GM19025 (cell line): ENCODE measurements at regions not wholly inside any gene's neighbourhood (a gene's known extent, or its start where the extent isn't known, plus 50 kb on each side); places are given as distances from the start of the nearest gene placed in this dataset.

Source experiments
- ATAC-seq: cut with Tn5 transposase; IDR thresholded peaks from one replicate; pipeline ENCODE4 v1.9.1; 2021; ENCODE audit warnings: mild to moderate bottlenecking, low read depth, moderate library complexity; ENCODE audit not compliant: unreplicated experiment

DNA sequence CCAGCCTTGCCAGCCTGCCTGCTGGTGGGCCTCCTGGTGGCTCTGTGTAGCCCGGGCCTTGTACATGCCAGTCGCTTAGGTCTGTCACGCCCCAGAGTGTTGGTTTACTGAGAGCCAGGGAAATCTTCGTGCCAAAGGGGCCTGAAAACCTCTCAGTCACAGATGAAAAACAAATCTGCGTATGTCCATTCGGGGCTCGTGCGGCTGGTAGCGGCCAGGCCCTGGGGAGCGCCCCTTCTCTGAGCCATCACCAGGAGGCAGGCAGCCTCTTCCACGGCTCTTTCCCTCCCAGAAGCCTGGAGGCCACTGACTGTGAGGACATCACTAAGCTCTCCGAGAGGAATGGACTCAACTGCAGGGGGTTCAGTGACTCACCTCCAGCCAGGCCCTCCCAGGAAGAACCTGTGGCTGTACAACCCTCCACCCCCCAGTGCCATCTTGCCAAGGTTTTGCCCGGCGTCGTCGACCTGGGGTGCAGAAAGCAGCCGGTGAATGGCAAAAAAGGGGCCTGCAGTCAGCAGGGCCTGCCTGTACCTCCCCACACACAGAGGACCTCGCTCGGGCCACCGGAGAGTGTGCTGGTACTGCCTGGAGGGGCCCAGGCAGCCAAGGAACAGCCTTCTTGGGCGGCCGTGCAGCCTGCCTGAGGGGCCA is 162.2 kb downstream of the BCOR start:
- no peak for ATAC-seq

DNA sequence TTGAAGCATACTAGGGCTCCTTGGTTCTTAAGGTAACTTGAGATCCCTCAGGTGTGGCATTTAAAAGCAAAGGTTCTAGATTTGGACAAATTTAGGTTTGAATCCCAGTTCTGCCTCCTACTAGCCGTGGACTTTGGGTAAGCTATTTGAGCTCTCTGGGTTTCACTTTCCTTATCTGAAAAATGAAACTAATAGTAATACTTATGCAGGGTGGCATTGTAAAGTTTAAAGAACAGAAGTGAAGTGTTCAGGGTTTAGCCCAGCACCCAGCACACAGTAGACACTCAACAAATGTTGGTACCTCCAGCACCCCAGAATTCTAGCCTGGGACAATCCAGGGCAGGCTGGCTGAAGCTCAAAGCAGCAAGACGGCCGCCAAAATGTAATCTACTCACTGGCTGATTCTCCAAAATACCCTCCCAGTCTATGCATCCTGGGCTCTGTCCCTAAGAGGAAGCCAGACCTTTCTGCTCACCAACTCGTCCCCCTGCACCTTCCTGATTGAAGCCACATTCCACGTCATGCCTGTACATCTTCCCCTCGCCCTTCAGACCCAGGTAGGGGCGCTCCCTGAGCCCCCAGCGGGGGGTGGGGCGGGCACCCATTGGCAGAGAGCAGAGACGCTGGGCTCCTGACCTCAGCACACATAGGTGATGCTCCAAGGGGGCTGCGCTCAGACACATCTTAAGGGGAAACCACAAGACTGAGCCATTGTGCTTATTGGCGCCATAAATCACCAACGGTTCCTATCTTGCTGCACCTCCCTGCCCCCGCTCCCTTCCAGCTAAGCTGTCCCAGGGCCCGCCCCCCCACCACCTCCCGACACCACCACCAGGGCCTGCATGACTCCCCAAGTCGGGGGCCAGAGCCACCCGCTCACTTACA is 160.6 kb downstream of the BCOR start:
- no peak for ATAC-seq

DNA sequence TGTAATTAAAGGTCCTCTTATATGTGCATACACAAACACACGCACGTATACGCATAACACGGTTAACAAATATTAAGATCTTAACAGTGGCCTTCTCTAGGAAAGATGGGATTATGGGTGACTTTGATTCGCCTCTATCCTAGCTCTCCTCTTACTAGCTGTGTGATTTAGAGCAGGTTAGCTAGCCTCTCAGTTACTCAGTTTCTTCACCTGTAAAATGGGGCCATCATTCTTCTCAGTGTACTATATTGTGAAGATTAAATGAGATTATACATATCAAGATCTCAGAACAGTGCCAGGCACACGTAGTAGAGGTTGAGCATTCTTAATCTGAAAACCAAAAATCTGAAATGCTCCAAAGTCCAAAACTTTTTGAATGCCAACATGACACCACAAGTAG is 159.3 kb downstream of the BCOR start:
- ATAC-seq: no peak

DNA sequence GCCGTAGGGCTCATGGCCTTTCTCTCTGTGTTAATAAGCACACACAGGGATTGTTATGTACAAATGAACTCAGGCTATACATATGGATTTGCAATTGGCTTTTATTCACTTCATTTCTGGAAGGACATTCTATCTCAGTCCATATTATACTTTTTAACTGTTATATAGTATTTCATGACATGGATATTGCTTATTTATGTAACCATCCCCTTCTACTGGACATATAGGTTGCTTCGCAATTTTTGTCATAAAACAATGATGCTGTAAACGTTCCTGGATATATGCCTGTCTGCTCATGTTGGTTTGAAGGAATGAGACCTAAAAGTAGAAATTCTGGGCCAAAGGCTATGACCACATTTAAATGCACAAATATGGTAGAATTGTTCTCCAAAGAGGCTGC is 158.1 kb downstream of the BCOR start:
- ATAC-seq: no peak

DNA sequence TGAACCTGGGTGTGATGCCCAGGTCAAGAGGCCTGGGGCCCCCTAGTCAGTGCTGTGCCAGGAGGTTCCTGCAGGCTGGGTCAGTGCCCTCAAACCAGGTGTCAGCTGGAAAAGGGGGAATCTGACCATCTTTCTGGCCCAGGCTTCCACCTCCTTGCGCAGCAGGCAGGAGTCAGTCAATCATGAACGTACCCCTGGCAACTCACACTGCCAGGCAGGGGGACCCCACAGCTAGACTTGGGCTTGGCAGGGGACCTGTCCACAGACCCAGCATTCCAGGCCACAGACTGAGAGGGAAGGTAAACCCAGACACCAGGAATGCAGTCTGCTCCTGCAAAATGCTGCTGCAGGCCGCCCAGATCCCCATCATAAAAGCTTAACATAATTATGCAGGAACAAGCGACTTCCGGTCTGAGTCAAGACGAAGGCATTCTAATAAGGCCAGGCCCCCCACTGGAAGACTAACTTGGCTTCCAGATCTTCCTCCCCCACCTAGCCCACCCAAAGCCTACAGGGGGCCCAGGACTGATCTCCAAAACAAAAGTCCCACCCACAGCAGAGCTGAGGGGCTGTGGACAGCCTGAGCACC is 156.3 kb downstream of the BCOR start:
- no peak for ATAC-seq

DNA sequence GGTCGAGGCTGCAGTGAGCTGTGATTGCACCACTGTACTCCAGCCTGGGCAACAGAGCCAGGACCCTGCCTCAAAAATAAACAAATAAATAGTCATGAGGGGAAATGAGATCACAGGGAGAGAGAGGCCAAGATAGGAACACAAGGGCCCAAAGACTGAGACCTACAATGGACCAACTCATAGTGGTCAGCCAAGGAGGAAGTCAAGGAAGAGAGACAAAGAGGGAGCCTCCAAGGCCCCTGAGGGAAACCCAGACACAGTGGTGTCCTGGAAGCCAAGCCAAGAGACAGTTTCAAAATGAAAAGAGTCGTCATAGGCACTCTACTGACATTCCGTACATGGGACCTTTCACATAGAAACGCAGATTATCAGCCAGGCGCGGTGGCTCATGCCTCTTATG is 153.3 kb downstream of the BCOR start:
- no peak for ATAC-seq

DNA sequence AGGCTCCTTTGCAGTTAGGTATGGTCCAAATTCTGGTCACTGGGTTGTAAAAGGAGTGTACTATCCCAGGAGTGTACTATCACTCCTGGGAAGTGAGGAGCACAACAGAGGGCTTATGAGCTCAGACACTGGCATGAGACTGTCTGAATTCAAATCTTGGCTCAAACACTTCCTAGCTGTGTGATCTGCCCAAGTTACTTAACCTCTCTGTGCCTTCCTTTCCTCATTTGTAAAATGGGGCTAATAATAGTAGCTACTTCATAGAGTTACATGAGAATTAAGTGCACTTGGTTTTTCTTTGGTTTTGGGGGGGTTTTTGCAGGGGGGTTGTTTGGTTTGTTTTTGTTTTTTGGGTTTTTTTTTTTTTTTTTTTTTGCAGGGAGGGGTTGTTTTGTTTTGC is 152.0 kb downstream of the BCOR start:
- ATAC-seq: no peak

DNA sequence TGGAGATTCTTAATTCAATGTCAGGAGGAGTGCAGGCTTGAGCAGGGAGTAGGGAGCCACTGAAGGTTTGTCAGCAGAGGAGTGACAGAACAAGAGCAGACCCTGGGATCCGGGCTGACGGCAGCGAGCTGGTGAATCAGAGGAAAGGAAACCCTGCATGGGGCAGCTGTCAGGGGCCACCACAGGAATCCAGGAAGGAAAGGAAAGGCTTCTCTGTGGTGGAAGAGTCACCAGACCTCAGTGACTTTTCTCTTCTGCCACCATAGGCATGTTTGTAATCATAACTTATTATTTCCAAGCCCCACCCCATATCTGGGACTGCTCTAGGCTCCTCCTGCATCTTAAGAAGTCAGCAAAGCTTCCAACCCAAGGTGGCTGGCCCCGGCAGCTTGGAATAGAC is 150.9 kb downstream of the BCOR start:
- no peak for ATAC-seq

DNA sequence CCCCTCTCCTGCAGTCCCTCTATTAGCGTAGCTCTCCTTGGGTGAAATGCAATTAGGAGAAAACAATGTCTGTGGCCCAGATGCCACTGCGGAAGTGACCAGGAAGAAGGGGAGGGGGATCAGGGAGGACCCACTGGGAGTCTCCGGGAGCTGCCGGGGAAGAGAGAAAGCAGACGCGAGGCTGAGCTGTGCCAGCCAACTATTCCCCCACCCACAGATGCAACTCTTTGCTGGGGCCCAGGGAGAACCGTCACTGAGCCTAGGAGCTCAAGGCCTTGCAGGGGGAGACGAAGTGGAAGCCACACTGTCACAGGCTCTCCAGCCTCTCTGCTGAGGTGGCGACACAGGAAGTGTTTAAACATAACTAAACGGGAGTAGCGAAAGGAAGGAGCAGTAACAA is 149.2 kb downstream of the BCOR start:
- ATAC-seq: no peak

DNA sequence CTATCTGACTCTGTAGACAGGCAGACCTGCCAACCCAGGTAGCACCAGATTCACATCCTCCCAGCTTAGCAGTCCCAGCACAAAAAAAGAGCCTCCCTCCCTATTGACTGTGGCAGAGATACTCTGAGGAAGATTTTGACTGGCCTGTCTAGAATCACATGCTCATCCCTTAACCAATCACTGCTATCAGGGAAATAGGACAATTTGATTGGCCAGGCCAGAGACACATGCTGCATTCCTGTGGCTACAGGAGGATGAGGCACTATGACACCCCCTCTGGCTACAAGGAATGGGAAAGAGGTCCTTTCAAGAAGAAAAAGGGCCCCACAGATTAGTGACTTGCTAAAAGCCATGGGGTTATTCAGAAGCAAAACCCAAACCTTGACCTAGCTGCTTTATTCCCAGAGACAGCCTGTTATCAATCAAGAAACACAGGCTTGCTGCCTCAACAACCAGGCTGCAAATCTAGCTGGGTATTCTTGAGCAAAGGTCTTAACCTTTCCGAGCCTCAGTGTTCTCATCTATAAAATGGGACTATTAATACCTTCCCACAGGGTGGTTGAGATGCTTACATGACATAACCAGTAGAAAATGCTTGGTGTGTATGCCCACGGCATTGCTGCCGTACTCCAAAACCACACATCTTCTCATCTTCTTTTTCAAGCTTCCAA is 147.6 kb downstream of the BCOR start:
- no peak for ATAC-seq

DNA sequence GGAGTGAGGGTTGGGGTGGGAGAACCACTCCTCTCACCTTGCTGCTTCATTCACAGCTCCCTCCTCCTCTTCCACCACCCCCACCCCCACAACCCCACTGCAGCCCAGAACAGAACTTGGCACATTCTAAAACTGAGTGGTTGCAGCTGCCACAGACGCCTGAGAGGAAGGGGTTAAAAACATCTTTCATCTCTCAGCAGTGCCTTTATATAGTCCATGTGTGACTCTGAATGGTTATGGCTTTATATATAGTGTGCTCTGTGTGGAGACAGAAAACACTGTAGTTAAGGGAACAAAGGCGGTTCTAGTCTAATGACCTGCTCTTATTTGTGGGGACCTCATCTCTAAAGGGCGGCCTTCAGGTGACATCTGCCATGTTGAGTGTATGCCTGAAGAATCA is 144.8 kb downstream of the BCOR start:
- ATAC-seq: no peak

DNA sequence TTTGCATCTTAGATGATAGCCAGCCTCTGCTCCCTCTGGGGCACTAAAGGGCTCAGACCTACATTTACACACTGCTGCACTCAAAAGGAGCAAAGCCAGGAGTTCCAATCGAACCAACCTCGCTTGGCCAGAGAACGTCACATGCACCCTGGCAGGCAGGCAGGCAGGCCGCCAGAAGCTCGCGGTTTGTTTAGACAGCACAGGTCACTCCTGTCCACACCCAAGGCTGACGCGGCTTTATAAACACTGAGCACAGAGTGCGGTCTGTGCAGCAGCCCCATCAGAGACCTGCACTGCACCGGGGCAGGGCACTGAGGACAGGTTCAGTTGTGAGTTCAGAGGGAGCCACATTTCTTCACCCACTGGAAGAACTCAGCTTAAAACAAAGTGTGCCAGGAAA is 143.9 kb downstream of the BCOR start:
- ATAC-seq: no peak

DNA sequence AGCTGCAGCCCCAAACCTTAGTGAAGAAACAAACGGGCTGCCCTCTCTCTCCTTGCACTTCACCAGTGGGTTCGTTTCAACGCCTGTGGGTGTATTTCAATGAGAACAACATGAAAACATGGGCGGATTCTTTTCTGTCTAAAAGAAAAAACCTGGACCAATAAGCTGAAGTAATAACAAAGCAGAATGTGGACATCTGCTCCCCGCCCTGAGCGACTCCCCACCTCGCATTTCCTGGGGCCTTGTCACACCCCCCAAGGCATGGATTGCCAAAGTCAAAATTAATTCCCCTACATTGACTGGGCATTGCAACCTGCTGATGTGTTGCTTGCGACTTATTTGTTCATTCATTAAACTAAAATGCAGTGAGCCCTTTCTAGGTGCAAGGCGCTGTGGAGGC is 142.9 kb downstream of the BCOR start:
- ATAC-seq: no peak

DNA sequence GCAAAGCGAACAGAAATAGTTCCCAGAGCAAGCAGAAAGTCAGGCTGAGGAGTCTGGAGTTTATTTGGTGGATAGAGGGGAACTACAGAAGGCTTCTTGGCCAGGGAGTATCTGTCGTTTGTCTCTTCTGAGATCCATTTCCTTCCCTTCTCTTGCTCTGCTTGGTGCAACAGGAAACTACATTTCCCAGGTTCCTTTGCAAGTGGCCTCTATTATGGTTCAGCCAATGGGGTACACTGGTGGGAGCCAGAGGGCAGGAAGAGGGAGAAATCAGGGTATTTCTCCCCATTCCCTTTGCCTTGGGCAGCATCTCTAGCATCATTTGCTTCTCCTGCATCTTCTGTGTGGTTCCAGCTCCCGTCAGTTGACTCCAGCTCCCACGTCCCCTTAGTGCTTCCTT is 142.1 kb downstream of the BCOR start:
- no peak for ATAC-seq

DNA sequence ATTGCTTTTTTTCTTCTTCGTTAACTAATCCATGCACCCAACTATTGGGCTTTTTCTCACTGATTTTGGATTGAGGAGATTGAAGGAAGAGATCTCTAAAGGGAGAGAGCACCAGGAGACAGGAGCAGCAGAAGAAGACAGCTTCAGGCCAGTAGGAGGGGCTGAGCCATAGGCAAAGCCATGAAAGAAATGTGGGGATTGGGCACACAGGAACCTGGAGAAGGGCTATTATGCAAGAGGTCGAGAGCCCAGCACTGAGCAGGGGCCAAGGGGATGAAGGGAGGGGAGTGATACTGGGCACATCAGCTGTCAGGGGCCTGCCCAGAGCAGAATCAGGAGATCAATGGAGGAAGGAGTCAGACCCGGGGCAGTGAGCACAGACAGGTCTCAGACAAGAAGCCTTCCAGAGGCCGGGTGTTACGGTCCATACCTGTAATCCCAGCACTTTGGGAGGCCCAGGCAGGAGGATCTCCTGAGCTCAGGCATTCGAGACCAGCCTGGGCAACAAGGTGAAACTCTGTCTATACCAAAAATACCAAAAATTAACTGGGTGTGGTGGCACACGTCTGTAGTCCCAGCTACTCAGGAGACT is 140.9 kb downstream of the BCOR start:
- no peak for ATAC-seq

DNA sequence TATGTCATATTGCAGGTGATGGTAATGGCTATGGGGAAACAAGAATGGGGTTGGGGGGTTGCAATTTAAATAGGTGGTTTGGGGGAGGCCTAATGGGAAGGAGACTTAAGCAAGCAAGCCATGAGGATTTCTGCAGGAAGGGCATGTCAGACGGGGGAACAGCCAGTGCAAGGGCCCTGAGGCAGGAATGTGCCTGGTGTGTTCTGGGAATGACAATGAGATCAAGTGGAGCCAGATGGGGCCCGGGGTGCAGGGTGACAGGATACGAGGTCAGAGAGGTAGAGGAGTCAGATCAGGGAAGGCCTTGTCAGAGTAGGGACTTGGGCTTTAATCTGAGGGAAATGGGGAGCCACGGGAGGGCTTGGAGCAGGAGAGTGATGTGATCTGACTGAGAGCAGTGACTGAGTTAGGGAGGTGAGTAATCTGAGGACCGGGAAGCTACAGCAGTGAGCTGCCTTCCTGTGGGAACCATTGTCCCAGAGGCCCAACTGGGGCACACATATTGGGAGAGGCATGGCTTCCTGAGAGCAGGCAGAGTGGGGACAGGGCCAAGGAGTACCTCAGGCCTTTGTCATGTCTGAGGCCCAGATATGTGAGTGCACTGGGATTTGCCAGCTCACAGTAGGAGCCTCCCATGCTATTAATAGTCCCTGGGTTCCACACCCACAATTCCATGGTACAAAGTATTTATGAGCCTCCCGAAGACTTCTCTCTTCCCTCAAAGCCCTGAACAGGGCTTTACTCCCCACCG is 139.8 kb downstream of the BCOR start:
- ATAC-seq: no peak

DNA sequence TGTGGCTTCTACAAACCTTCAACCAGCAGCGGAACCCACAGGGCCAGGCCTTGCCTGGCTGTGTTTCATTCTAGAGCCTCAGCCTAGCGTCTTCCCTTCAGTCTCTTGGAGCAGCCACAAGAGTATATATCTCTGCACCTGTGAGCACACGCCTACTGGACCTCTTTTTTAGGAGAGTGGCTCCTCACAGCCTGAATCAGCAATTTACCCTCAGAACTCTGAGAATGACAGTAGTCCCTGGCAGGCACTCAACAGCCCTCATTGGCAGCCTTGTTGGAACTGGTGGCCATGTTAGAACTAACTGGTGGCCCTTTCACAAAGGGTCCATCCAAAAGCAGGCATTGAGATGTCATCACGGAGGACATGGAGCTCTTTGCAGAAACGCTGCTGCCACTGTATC is 138.9 kb downstream of the BCOR start:
- no peak for ATAC-seq

DNA sequence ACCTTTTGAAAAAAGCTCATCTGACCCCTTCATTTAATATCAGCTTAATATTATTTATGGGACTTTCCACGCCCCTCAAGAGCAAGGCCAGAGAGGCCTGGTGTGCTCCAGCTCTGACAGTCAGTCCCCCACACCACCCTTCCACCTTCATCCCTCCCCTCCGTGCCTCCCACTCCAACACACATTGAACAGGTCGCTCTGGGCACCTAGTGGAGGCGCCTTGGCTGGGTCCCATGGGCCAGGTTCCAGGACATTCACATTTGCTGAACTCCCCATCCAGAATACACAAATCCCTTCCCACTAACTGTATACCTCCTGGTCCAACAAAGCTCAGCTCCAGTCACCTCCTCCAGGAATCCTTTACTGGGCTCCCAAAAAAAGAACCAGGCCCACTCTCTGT is 137.5 kb downstream of the BCOR start:
- ATAC-seq: no peak

DNA sequence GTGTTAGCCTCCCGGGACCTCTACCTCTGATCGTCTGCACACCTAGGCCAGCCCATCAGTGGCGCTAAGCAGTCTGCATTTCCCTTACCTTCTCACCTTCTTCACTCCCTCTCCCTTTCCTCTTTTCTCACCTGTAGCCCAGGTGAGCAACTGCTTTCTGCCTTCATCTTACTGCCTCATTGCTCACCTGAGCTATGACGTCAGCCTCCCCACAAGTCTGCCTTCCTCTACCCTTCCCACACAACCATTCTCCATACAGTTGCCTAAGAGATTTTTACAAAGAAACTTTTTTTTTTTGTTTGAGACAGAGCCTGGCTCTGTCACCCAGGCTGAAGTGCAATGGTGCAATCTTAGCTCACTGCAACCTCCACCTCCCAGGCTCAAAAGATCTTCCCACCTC is 136.3 kb downstream of the BCOR start:
- no peak for ATAC-seq

DNA sequence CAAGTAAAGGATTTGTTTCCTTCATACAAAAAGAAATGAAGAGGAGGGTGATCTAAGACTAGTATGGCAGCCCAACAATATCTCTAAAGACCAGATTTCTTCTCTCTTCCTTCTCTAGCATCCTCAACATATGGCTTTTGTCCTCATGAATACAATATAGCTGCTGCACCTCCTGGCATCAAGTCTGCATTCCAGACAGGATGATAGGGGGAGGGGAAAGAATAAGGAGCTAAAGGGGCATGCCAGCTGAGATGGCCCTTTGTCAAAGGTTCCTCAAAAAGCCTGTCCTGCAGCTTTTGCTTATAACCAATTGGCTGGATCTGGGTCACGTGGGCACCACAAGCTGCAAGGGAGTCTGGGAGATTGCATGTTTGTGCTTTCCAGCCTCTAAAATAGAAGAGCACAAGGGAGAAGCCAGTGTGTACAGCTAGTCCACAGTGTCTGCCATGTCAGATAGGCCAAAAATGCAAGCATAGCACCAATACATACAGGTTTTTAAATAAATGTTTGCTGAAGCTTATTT is 132.6 kb downstream of the BCOR start:
- no peak for ATAC-seq
